ENCODE measurements at regions not wholly inside any gene's neighbourhood (a gene's known extent, or its start where the extent isn't known, plus 50 kb on each side); places are given as distances from the start of the nearest gene placed in this dataset.
"Not testable (repeated sequence)": the region's sequence is repeated elsewhere in the genome, so short reads cannot be mapped to it uniquely, and the experiment has no call there.

DNA sequence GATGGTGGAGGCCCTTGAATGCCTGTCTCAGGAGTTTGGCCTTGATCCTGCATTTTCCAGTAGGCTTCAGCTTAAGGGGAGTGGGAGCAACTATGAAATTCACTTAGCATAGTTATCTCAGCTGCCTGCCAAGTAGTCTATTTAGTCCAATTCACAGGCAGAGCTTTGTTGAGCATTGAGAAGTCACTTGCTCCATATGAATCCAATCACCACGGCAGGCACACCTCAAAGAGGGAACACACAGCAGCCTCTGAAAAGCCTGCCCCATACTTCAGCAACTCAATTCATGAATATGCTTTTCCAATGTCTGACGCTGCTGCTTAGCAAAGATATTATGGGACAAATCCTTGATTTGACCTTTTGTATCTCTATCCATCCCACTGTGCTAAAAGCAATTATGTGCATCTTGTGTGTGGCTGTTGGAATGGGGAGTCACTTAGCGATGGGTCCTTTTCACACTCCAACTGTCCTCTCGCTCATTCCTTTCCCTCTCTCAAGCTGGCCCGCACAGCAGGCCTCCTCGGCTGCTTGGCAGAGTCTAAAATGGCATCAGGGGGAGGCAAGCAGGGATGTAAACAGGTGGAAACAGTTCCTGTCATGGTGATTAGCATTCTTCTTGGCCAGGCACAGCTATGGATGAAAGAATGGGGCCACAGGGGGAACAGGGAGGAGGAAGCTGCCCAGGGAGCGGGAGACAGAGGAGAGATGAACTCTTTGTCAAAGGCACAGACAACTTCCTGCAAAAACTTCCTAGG is 56.0 kb upstream of the LRPPRC start:
- peak; percentile 11 for DNase-seq

DNA sequence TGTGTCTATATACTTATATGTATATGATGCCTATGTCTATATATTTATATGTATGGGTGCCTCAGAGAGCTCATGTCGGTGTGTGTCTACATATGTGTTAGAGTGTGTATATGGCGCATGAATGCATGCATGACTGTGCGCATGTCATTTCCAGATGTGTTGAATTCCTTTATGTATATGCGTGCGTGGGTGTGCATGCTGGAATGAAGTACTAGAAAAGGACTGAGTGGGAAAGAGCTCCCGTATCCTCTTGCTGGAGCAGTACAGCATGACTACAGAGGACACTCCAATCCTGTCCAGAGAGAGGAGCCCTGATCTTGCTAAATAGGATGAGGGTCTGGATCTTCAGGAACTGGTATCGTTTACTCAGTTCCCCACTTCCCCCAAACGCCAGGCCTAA is 56.8 kb upstream of the LRPPRC start:
- no peak for DNase-seq

DNA sequence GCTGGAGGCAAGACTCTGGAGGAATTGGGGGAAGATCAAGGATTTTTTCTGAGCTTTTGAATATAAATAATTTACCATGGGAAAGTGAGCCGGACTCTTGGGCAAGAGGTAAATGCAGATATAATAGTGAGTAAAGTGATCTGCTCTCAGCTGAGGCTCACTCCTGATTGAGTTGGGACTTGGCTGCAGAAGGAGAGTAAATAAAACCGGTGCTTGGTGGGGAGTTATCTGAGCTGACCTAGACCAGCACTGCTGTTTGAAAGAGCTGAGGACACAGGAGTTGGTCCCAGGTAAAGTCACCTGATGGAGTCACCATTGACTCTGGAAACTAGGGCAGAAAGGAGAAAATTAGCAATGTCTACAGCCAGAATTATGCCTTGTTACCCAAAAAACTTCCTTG is 57.3 kb upstream of the LRPPRC start:
- no peak for DNase-seq

DNA sequence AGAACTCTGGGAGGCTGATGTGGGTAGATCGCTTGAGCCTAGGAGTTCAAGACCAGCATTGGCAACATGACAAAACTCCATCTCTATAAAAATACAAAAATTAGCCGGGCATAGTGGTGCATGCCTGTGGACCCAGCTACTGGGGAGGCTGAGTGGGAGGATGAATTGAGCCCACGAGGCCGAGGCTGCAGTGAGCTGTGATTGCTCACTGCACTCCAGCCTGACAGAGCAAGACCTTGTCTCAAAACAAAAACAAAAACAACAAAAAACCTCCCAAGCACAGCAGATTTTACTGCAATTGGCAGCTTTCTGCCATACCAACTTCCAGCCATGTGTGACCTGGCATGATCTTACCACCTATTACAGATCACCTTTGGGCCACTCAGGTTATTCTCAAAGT is 57.7 kb upstream of the LRPPRC start:
- no peak for DNase-seq

DNA sequence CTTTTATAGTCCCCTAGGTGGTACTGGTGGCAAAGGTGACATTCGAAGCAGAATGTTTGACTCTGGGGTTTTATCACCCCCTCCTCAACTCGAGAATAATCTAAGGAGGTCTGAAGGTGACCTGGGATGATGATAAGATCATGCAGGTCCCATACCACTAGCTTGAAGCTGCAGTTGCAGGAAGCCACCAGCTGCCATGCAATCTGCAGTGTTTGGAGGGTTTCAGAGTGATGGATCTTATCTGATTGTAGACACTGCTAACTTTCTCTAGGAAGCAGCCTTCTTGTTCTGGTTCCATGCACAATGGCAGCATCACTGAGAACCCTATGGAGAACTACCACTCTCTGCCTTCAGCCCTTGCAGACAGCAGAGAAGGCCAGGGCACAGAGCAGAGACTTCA is 59.4 kb upstream of the LRPPRC start:
- no peak for DNase-seq

DNA sequence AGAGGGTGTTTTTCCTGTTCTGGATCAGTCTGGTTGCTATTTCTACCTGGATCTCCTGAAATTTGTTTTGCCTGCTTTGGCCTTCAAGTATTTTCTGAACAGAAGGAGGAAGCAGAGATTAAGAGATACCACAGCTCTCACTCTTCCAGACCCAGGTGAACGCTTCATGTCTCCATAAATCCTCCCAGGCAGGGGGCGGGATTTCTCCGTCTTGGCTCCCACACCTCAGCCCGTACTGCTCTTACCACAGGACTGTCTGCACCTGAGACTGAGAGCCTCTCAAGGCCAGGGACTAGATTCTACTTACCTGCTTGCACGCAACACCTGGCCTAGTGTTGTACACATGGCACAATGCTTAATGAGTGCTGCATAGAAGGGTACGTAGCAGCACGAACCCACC is 59.9 kb upstream of the LRPPRC start:
- DNase-seq = no peak

DNA sequence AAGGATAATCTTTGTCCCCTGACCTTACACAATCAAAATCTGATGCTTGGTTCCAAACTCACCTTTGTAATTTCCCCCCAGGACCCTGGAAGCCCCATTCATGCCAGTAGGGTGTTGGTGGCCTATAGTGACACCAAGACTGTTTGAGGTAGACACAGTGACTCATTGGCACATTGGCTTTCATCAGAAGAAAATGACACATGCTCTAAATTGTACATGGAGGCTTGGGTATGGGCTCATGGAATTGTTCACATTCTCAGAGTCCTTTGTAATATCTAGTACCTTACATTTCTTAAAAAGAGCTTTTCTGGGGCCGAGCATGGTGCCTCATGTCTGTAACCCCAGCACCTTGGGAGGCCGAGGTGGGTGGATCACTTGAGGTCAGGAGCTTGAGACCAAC is 61.2 kb upstream of the LRPPRC start:
- no peak for DNase-seq

DNA sequence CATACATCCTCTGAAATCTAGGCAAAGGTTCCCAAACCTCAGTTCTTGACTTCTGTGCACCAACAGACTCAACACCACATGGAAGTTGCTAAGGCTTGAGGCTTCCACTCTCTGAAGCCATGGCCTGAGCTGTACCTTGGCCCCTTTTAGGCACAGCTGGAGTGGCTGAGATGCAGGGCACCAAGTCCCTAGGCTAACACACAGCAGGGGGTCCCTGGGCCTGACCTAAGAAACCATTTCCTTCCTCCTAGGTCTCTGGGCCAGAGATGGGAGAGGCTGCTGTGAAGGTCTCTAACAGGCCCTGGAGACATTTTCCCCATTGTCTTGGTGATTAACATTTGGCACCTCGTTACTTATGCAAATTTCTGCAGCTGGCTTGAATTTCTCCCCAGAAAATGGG is 64.5 kb upstream of the LRPPRC start:
- DNase-seq = not testable (repeated sequence)

DNA sequence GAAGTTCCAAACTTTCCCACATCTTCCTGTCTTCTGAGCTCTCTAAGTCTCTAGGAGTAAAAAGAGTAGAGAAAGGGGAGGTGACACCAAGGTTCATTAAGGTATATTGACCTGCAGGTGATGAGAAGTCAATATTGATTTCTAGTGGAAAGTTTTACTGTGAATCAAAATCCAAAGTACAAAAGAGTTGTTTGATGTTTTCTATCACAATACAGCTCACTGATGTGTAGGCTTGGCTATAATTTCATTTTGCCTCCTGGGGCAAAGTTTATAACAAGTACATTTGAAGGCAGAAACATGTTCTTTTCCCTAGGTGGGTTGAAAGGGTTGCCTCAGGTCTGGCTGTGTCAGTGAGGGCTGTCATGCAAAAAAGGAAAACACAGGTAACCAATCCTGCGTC is 65.2 kb upstream of the LRPPRC start:
- DNase-seq = no peak

DNA sequence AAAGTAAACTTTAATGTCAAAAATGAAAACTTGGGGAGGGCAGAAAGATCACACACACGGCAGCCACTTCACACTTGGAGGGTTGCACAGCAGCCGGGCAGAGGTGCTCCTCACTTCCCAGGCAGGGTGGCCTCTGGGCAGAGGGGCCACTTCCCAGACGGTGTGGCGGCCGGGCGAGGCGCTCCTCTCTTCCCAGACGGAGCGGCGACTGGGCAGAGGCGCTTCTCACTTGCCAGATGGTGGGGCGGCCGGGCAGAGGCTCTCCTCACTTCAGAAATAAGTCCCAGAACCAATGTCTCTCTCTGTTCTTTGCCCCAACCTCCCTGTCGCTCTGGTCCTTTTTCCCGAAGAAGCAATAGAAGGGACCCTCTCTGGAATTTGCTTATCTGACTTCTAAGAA is 65.7 kb upstream of the LRPPRC start:
- no peak for DNase-seq

DNA sequence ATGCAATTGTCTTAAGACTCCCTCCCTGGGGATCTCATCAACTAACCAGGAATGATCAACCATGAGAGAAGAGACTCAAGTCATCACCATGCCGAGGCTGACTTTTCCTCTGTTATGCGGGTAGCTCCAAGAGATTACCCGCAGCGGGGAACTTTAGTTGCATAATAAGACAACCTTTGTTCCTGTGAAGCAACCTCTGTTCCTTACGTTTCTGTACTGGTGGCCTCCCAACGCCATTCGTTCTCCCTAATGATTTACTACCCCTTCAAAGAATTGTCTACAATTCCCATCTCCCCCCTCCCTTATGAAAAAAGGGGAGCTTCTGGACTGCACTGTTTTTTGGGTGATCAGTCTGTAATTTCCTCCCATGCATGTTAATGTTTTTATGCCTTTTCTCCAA is 66.1 kb upstream of the LRPPRC start:
- DNase-seq = no peak

DNA sequence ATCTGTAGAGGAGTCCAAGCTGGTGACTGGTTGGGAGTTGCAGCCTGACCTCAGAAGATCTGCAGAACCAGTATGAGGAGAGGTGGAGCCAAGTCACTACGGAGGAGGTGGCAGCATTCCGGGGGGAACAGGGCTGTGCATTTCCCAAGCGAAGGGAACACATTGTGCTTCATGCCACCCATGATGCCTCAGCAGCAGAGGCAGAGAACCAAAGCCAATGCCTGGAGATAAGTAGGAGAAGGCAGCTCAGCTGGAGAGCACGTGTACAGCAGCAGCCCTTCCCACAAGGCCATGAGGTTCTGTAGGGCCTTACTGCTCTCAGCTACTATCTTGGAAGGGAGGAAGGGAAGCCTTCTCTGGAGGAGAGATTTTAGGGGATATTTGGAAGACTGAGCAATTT is 67.2 kb upstream of the LRPPRC start:
- no peak for DNase-seq

DNA sequence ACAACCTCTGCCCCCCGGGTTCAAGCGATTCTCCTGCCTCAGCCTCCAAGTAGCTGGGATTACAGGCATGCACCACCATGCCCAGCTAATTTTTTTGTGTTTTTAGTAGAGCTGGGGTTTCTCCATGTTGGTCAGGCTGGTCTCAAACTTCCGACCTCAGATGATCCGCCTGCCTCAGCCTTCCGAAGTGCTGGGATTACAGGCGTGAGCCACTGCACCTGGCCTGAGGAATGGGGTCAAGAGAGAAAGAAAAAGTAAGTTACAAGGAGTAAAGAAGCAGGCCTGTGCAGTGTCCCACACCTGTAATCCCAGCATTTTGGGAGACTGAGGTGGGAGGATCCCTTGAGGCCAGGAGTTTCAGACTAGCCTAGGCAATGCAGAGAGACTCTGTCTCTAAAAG is 68.5 kb upstream of the LRPPRC start:
- not testable (repeated sequence) for DNase-seq

DNA sequence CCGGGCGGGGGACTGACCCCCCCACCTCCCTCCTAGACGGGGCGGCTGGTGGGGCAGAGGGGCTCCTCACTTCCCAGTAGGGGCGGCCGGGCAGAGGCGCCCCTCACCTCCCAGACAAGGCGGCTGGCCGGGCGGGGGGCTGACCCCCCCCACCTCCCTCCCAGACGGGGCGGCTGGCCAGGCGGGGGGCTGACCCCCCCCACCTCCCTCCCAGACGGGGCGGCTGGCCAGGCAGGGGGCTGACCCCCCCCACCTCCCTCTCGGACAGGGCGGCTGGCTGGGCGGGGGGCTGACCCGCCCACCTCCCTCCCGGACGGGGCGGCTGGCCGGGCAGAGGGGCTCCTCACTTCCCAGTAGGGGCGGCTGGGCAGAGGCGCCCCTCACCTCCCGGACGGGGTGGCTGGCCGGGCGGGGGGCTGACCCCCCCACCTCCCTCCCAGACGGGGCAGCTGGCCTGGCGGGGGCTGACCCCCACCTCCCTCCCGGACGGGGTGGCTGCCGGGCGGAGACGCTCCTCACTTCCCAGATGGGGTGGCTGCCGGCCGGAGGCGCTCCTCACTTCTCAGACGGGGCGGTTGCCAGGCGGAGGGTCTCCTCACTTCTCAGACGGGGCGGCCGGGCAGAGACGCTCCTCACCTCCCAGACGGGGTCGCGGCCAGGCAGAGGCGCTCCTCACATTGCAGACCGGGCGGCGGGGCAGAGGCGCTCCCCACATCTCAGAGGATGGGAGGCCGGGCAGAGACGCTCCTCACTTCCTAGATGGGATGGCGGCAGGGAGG is 71.4 kb upstream of the LRPPRC start:
- not testable (repeated sequence) for DNase-seq

DNA sequence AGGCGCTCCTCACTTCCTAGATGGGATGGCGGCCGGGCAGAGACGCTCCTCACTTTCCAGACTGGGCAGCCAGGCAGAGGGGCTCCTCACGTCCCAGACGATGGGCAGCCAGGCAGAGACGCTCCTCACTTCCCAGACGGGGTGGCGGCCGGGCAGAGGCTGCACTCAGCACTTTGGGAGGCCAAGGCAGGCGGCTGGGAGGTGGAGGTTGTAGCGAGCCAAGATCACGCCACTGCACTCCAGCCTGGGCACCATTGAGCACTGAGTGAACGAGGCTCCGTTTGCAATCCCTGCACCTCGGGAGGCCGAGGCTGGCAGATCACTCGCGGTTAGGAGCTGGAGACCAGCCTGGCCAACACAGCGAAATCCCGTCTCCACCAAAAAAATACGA is 72.0 kb upstream of the LRPPRC start:
- not testable (repeated sequence) for DNase-seq

DNA sequence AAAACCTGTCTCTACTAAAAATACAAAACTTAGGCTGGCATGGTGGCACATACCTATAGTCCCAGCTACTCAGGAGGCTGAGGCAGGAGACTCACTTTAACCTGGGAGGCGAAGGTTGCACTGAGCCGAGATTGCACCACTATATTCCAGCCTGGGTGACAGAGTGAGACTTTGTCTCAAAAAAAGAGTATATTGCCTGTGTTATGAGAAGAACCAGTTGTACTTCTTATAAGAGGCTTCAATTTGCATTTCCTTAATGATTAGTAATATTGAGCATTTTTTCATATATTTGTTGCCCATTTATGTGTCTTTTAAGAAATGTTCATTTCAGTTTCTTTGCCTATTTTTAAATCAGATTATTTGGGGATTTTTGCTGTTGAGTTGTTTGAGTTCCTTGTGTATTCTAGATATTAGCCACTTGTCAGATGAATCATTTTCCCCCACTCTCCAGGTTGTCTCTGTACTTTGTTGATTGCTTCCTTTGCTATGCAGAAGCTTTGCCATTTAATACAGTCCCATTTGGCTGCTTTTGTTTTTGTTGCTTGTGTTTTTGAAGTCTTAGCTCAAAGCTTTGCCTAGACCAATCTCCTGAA is 75.8 kb upstream of the LRPPRC start:
- no peak for DNase-seq

DNA sequence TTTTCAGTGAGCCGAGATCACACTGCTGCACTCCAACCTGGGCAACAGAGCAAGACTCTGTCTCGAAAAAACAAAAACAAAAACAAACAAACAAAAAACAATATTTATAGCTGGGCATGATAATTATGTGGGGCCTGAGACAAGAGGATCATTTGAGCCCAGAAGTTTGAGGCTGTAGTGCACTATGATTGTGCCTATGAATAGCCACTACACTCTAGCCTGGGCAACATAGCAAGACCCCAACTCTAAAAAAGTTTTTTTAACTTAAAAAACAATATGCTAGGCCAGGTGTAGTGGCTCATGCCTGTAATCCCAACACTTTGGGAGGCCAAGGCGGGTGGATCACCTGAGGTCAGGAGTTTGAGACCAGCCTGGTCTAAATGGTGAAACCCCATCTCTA is 77.9 kb upstream of the LRPPRC start:
- not testable (repeated sequence) for DNase-seq

DNA sequence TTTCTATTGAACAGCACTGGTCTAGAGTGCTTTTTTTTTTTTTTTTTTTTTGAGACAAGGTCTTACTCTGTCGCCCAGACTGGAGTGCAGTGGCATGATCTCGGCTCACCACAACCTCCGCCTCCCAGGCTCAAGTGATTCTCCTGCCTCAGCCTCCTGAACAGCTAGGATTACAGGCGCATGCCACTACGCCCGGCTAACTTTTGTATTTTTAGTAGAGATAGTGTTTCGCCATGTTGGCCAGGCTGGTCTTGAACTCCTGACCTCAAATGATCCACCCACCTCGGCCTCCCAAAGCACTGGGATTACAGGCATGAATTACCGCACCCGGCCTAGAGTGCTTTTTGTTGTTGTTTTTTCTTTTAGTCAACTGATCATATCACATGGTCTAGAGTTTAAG is 79.0 kb upstream of the LRPPRC start:
- not testable (repeated sequence) for DNase-seq

DNA sequence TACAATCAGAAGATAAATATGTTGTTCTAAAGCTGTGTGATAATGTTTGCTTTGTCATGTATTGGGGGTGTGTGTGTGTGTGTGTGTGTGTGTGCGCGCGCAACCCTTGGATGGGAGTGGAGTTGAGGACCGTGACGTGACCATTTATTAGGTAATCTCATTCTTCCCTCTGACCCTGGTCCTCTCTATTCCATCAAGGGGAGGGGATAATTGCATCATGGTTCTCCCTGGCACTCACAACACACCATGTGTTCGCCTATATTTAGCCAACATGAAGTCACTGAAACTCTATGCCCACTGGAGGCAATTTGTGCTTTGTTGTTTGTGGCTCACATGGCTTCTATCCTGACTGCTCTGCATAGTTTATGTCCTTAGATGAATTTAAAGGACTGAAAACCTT is 79.8 kb upstream of the LRPPRC start:
- DNase-seq = peak; percentile 87

DNA sequence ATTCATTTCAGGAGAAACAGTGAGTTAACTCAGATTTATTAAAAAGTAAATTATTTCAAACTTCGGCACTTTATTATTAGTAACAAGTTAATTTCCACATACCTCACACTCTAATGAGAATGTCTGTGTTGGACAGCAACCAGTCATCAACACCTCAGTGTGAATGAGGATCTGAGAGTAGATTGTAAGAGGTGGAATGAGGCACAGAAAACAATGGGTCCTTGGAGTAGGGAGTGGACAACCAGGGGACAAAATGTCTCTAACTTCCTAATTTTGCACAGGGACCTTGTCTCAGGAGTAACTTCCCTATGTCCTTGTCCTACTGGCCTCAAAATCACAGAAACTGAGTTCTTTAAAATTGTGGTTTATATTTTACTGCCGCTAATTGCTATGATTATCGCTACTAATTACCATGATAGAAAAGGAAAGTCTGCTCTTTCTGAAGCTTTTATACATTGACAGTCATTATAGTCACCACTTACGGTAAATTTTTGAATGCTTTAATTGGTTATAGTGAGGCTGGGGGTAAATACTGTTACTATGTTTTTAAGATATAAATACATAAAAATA is 82.2 kb upstream of the LRPPRC start:
- no peak for DNase-seq

DNA sequence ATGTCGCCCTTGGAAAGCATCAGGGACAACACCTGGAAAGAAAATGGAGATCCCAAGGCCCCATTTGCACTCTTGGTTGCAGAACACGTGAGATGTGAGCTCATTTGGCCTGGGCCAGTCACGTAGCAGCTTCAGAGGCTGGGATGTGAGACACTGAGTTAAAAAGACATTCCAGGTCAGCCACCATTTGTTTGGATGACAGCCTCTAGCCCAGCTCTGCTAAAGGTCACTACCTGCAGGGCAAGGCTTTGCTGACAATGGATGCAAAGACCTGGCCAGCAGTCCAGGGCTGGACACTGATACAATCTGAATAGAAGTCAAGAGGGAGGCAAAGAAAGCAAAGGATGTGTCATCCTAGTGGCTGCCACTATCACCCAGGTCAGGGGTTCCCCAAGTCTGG is 83.9 kb upstream of the LRPPRC start:
- no peak for DNase-seq

DNA sequence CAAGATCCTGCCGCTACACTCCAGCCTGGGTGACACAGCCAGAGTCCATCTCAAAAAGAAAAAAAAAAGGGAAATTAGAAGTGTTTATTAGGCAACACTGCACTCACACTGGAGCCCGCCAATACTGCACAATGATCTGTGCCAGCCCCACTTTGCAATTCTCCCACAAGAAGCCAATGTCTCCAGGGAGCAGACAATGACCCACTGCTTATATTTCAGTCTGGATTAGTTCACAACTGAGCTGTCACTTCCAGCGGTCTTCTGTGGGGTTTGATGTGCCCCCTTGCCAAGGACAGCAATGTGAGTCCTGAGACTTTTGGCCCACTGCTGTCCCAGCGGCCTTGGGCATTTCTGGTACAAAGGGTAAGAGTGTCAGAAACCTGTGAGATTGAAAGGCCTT is 85.6 kb upstream of the PPM1B start:
- no peak for DNase-seq

DNA sequence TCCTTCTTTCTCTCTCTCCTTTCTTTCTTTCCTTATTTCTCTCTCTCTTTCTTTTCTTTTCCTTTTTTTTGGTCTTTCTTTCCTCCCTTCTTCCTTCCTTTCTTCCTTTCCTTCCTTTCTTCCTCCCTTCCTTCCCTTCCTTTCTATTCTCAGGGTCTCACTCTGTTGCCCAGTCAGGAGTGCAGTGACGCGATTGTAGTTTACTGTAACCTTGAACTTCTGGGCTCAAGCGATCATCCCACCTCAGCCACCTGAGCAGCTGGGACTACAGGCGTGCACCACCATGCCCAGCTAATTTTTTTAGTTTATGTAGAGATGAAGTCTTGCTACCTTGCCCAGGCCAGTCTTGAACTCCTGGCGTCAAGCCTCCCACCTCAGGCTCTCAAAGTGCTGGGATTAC is 83.8 kb upstream of the PPM1B start:
- no peak for DNase-seq

DNA sequence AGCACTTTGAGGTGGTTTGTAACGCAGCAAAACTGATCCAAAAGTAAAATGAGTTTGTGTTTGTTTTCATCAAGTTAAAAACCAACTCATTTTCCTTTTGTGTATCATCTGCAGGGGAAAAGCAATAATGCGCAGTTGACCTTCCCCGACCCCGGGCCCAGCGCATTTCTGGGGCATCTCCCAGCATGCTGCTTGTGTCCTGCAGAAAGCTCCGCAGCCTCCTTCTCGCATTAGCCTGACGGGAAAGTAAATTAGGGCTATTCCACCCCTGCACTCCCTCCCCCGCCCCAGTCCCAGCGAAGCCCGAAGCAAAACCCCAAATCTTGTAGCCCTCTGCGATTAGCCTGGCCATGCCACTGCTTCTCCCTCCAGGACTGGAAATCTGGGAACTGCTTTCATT is 82.0 kb upstream of the PPM1B start:
- DNase-seq = no peak
